ENCODE measurements at regions not wholly inside any gene's neighbourhood (a gene's known extent, or its start where the extent isn't known, plus 50 kb on each side); places are given as distances from the start of the nearest gene placed in this dataset.
A peak's percentile ranks its signal among the peaks of the same experiment; 100 is the strongest.

DNA sequence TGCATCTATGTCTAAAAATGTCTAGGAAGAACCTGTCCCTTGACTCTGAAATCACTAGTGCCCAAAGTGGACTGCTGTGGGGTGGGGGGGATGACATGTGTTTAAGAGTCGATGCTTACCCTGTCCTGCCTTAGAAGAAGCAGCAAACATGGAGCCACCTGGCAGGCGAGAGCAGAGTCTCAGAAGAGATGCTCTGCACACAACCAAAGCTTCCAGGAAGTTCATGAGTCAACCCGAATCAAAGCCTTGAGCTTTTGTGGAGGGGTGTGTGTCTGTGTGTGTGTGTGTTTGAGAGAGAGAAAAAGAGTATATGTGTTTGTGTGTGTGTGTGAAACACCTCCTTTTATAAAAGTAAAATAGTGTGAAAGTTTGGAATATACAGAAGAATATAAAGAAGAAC, 269.9 kb downstream of the ALDH8A1 start:
- no peak overlapping the region for H3K4me3 ChIP-seq (ENCODE audit: low read length)
- no peak for DNase-seq (ENCODE audit: low read depth)
- TF ChIP-seq, protein P1, sequence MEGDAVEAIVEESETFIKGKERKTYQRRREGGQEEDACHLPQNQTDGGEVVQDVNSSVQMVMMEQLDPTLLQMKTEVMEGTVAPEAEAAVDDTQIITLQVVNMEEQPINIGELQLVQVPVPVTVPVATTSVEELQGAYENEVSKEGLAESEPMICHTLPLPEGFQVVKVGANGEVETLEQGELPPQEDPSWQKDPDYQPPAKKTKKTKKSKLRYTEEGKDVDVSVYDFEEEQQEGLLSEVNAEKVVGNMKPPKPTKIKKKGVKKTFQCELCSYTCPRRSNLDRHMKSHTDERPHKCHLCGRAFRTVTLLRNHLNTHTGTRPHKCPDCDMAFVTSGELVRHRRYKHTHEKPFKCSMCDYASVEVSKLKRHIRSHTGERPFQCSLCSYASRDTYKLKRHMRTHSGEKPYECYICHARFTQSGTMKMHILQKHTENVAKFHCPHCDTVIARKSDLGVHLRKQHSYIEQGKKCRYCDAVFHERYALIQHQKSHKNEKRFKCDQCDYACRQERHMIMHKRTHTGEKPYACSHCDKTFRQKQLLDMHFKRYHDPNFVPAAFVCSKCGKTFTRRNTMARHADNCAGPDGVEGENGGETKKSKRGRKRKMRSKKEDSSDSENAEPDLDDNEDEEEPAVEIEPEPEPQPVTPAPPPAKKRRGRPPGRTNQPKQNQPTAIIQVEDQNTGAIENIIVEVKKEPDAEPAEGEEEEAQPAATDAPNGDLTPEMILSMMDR (conservative IDR thresholded peaks at IDR 0.05; ENCODE audit: low read depth, low read length): no peak

DNA sequence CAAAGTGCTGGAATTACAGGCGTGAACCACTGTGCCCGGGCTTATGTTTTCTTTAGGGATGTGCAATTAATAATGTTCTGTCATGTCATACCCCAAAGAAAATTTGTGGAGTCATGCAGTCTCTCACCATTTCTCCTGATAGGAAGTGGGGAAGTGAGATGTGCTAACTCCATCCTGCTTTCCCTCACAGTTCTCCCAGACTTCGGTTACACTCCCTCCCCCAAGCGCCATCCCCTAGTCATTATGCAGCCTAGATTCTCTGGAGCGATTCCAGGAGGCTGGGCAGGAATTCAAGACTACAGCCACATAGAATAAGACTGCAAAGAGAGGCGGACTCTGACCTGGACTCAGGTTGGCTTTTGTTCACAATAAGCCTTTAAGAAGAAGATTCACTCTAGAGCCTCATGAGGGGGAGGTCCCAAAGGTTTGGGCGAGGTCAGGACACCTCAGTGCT, 271.4 kb downstream of the ALDH8A1 start:
- no peak overlapping the region for H3K4me3 ChIP-seq (ENCODE audit: low read length)
- TF ChIP-seq, protein P1 (conservative IDR thresholded peaks at IDR 0.05; ENCODE audit: low read depth, low read length): no peak
- peak; percentile 77 for DNase-seq (ENCODE audit: low read depth)

DNA sequence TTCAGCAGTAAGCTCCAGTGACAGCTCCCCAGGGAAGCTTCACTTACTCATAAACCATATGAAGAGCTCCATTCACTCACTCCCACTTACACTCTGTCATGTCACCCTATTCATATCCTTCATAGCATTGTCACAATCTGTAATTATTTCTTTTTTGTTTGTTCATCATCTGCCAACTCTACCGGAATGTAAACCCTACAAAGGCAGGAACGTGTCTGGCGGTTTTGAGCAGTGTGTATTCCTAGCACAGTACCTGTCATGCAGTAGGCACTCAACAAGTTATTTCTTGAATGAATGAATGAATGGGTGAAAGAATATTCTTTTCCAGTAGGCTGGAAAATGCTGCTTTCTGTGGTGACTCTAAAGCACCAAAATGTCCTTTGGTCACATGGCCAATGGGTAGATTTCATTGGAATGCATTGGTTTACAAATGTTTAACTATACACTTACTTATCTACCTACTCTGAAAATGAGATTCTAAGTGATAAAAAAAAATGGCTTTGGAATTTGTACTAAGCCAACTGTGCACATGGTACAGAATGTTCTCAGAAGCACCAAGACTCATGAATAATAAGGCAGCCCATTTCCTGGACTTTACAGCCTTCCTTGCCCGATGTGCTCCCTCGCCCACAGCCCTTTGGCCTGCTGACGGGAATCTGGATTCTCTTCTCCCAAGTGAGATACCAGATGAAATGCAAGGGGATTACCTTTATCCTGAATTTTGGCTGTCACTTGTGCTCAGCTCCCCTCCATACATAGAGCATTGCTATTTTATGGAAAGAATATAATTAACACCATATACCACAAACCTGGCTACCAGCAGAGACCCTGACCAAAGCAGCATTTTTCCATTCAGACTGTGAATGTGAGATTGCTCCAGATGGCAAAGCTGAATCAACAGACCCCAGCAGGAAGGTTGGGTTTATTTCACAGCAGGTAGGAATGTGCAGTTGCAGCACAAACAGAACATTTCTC, 273.3 kb downstream of the ALDH8A1 start:
- TF ChIP-seq, protein P1 (conservative IDR thresholded peaks at IDR 0.05; ENCODE audit: low read depth, low read length): no peak
- no peak for DNase-seq (ENCODE audit: low read depth)
- no peak overlapping the region for H3K4me3 ChIP-seq (ENCODE audit: low read length)

DNA sequence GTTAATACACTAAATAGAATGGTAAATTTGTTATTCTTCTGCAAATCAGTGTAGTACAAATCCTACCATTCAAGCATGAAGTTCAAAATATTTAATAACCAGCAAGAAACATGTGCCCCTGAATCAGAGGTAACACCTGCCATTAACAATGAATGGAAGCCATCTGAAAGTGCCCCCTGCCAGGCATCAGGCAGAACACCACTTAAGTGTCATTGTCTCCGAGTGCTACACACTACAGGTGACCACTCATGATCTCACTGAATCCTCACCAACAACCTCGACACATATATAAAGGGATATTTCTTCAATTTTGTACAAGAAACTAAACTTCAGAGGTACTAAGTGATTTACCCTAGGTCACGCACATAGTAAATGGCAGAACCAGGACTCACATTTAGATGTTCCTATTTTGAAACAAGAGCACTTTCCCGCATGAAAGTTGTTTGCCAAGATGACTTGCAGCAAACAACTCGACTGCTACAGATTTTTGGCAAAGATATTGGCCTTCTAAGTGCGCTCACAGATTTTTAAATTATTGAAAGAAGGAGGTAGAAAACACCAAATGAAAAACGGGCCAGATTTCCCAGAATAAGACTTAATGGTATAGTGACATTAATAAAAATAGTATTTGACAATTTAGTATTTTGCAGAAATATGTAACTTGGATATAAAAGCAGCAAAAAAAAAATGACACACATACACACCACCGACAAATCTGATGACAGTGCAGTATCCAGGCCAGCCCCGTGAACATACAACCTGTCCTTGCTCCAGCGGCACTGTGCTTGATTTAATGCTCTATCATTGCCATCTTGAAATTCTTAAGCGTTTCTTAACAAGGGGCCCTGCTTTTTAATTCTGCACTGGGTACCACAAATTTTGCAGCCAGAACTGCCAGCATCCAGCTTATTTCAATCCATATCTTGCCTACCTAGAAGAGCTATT, 274.5 kb downstream of the ALDH8A1 start:
- TF ChIP-seq, protein P1 (conservative IDR thresholded peaks at IDR 0.05; ENCODE audit: low read depth, low read length): no peak

DNA sequence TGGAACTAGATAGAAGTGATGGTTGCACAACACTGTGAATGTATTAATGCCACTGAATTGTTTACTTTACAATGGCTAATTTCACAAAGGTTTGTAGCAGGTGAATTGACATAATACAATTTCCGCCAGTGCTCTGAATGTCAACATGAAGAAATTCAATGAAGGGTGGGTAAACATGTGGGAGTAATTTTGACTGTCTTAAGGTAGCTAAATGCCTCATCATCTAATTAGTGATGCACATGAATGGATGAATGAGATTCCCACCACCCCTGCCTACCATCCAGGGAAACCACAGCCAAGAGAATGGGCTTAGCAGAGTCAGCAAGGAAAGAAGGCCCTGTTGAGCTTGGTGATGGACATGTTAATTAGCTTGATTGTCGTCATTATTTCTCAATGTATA, 275.3 kb downstream of the ALDH8A1 start:
- no peak for DNase-seq (ENCODE audit: low read depth)
- TF ChIP-seq, protein P1 (conservative IDR thresholded peaks at IDR 0.05; ENCODE audit: low read depth, low read length): no peak
- no peak overlapping the region for H3K4me3 ChIP-seq (ENCODE audit: low read length)

More for the DNA sequence above, 274.5 kb downstream of the ALDH8A1 start:
- DNase-seq (ENCODE audit: low read depth): no peak
- no peak overlapping the region for H3K4me3 ChIP-seq (ENCODE audit: low read length)

DNA sequence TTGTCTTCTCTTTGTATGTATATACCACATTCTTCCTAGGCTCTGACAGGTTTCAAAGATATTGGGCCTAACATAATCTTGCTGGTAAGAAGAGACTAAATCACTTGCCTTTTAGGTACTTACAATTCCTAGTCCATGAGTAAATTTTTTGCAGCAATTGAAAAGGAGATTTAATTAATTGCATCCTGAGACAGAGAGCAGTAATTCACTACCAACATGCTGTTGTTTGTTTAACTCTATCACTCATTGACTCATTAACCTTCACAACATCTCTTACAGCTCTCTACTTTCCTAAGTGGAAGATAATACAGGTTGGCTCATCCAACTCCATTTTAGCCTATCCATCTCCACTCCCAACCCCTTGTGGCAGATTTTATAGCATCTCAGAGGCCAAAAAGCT, 280.4 kb downstream of the ALDH8A1 start:
- TF ChIP-seq, protein P1 (conservative IDR thresholded peaks at IDR 0.05; ENCODE audit: low read depth, low read length): no peak
- no peak overlapping the region for H3K4me3 ChIP-seq (ENCODE audit: low read length)
- DNase-seq (ENCODE audit: low read depth): no peak

Measured in retinal pigment epithelial cell (primary cell).